Fibroblast of skin of back (primary cell): ENCODE measurements at regions not wholly inside any gene's neighbourhood (a gene's known extent, or its start where the extent isn't known, plus 50 kb on each side); places are given as distances from the start of the nearest gene placed in this dataset.

Experiments used
- DNase-seq: peaks from one replicate; pipeline ENCODE4 v3.0.0-alpha.2; 2013

- no peak for DNase-seq
Observed at GRCh38 chr20:60446267-60447111, 488.3 kb downstream of the CDH26 start.

GRCh38 chr20:60447703-60448102, 489.5 kb downstream of the CDH26 start:
- DNase-seq, result no peak

DNA sequence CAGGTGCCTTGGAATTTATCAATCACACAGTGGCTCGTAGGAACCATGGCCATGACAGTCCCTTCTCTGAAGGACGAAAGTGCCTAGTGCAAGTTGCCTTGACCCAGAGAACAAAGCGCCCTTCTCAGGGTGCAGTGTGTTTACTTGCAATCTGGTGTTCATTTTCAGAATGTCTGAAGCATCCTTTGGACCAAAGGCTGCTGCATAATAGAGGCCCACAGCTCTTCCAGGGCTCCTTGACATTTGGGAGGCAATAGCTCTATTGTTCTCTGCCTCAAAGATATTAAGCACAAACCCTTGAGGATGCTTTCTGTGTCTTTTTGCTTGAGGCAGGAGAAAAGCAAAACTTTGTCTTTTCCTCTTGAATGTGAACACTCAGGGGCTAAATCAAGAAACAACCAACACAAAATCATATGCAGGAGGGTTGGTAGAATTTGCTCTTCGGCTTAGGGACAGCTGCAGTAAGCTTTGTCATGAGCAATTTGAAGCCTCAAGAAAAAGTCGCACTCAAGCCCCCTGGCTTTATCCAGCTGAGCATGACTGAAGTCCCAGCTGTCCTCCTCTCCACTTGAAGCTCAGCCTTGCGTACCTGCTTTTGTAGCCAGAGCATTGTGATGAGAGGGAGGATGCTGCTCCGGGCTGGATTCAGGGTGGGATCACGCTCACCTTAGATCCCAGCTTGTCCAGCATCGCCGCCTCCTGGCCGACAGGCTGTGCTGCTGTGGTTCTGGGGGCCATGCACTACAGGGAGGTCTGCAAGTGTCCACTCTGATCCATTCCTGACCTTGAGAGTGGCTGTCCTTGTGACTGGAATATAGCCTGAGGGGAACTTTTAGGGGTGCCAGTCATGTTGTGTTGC, 495.4 kb downstream of the CDH26 start:
- no peak for DNase-seq

DNA sequence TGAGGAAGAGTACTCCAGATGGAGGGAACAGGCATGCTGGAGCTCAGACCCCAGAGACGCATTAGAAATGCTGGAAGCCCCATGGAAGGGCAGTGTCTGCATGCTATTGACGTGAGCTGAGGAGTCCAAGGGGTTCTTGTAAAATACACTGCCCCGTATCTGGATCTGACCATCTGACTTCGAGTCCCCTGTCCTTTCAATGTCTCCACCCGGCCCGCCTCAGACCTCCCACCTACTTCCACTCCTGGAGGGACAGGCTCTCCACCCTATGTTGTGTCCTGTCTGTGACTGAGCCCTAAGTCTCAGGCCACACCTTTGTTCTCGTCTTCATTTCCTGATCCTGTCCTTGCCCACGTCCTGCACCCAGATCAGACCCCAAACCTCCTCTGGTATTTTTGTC, 496.3 kb downstream of the CDH26 start:
- no peak for DNase-seq

DNA sequence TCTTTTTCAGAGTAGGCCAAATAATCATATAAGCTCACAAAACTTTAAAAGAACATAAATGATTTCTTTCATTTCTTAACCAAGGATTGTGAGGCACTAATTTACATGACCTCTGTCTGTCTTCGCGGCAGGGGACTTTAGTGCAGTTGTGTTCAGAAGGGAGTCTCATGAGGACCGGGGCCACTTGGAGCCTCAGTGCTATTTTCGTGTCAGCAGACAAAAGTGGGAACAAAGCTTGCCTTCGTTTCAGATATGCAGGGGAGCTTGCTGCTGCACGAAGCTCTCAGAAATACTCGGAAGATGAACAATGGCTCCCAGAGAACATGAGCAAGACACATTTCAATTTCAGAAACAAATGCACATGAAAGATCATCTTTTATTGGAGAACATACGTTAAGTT, 497.0 kb downstream of the CDH26 start:
- no peak for DNase-seq

GRCh38 chr20:60459212-60459611, 501.0 kb downstream of the CDH26 start:
- no peak for DNase-seq

DNA sequence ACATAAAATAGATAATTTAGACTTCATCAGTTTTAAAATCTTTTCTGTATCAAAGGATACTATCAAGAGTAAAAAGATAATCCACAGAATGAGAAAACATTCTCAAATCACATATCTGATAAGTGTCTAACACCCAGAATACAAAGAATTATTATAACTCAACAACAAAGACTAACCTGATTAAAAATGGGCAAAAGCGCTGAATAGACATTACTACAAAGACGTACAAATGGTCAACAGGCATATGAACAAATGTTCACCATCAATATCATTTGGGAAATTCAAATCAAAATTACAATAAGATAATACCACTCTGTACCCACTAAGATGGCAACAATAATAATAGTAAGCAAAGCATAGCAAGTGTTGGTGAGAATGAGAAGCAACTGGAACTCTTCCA, 503.8 kb downstream of the CDH26 start:
- DNase-seq, result no peak

DNA sequence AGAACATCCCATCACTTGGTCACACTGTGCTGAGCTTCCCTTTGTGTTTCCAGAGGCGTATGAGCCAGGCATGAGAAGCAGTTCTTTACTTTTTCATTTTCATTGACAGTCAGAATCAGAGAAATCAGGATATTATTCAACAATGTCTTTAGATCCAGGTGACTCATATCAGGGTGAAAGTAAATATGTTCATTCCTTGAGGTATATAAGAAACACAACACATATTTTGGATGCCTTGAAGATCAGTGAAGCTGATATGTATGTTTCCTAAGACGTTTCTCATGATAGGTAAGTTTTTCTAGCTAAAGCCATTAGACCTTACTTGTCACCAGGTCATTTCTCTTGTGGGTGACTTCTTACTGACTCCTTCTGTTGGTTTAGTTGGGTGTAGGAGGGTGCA, 505.6 kb downstream of the CDH26 start:
- no peak for DNase-seq

- DNase-seq, result no peak
Observed at GRCh38 chr20:60465439-60465838, 507.2 kb downstream of the CDH26 start.

GRCh38 chr20:60465993-60466686, 507.9 kb downstream of the CDH26 start:
- DNase-seq, result no peak

- no peak for DNase-seq
Observed at GRCh38 chr20:60466687-60467022, 508.4 kb downstream of the CDH26 start.

DNA sequence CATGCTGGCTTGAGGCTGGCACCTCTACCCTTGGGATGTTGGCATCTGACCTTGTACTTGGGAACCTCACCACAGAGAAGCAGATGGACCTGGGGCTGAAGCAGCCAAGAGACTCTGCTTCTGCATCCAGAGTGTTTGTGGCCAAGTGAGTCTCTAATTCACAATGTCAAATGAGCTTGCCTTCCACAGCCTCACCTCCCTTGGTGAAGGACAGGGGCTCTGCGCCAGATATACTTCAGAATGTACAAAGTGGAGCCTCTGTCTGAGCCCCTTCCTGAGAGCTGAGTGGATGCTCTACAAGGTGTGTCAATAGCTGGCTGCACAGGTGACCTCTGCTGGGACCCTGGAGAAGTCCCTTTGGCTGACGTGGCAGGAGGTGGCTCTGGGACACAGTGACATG, 508.9 kb downstream of the CDH26 start:
- no peak for DNase-seq

DNA sequence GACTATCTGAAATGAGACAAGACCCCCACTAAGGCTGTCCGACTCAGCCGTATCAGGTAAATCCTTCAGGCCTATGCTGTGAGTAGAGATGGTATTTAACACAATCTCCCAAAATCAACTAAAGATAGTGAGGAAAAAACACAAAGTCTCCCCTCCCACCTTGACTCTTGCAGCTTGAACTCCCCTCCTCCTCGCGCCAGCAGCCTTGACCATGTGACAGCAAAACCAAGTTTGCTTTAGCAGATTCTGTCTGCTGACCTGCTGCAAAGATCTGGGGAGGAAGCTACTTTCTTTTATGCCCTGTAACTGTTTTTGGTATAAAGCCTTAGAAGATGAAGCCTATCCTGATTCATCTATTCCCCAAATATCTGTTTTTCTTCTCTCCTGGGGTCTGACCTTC, 509.5 kb downstream of the CDH26 start:
- DNase-seq, result no peak

GRCh38 chr20:60469829-60470228, 511.6 kb downstream of the CDH26 start:
- no peak for DNase-seq

DNA sequence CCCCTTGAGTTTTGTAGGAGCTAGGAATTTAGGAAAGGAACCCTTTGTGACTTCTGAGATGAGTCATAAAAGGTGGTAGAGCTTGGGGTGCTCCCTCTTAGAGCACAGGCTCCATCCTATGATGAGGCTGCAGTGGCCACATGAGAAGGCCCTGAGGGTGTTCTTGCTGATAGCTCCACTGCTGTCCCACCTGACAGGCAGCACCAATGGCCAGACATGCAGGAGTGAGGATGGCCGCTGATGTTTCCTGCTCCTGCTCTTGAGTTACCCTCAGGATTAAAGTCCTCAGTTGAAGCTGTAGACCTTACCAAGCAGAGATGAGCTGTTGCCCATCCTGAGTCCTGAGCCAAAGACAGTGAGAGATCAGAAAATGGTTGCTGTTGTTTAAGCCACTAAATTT, 512.1 kb downstream of the CDH26 start:
- no peak for DNase-seq

GRCh38 chr20:60473211-60473610, 515.0 kb downstream of the CDH26 start:
- DNase-seq, result no peak

DNA sequence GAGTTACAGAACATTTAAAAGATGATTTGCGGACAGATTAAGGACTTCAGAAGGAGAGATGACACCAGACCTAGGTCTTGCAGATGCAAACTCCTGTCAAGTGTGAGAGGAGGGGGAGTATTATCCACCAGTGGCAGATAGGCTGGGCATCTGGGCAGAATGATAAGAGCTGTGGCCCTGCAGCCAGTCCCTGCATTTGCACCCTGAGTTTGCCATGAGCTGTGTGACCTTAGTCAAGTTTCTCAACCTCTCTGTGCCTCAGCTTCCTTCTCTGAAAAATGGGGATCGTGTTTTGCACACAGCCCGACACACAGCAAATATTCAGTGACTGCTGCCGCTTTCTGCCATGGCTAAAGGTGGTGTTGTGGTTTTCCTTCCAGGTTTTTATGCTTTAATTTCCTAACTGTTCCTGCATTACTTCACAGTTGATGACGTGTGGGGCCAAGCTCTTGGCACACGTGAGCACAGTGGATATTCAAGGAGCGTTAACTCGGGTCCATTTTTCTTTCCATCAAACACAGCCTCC, 516.2 kb downstream of the CDH26 start:
- DNase-seq, result no peak

DNA sequence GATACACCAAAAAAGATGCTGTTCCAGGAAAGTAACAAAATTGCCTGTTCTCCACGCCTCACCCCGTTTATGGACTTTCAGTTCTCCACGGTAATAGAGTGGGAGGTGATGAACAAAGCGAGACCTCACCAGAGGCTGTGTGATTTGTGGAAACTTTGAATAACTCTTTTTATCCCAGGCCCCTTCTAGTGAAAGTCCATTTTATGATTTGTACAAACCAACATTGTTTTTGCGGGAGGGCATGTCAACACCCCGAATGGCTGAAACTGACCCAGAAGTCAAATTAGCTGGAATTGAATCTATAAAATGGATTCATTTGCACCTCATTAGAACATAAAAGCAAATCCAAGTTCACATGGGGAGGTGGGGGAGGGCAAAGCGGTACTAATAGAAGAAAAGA, 517.8 kb downstream of the CDH26 start:
- DNase-seq, result no peak

DNA sequence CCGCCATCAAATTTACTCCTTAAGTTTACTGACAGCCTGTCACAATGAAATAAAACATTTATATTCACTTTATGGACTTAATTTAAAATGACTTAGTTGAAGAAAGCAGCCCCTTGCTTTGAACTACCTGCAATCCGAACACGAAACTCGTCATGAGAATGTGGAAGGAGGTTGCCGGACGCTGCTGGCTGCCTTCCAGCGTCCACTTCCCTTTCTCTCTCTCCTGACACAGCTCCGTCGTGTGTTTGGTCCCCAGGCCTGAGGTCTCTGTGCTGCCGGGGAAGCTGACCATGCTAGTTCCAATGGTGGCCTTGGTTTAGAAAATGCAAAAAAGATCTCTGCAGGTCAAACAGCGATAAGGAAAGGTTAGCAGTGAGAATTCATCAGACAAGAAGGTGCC, 519.7 kb downstream of the CDH26 start:
- no peak for DNase-seq

- DNase-seq, result no peak
Observed at GRCh38 chr20:60478533-60478932, 520.3 kb downstream of the CDH26 start.

GRCh38 chr20:60480950-60481742, 522.9 kb downstream of the CDH26 start:
- DNase-seq, result no peak

DNA sequence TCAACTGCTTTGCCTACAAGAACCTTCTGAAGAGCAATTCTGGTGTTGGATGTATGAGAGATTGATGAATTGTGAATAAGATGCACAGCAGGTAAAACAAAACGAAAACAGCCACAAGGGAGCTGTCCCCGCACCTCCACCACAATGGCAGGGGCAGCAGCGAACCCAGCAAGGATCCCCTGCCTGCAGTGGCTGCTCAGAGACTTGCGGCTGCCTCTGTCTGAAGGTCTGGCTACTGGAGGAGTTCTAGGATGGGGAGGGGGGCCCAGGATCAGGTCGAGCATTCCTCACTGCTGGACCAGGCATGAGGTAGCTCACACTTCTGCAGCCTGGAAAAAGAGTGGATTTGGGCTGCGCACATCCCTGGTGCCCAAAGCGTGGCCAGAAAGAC, 523.5 kb downstream of the CDH26 start:
- DNase-seq, result no peak
